ENCODE measurements at regions not wholly inside any gene's neighbourhood (a gene's known extent, or its start where the extent isn't known, plus 50 kb on each side); places are given as distances from the start of the nearest gene placed in this dataset.
"Not testable (repeated sequence)": the region's sequence is repeated elsewhere in the genome, so short reads cannot be mapped to it uniquely, and the experiment has no call there.

DNA sequence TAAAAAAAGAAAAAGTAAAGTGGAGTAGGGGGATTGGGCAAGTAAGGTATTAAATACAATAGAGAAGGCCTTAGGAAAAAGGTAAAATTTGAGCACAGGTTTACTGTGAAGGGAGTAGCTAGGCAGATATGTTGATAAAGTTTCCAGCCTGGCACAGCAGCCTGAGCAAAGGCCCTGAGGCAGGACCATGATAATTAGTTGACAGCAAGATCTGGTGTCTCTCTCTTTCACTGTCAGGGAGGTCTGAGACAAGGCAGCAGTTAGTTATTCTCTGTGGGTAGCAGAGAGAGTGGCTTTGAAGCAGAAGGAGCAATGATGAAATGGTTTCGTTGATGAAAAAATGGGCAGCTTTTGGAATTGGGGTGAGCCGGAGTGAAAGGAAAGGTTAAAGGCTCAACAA is 119.5 kb downstream of the KDR start:
- no peak overlapping the region for H3K27ac Mint-ChIP-seq
- H3K4me3 Mint-ChIP-seq, result no peak overlapping the region
- peaks cover 6% of the 10 kb centered on the region for H3K4me1 Mint-ChIP-seq
- H3K9me3 Mint-ChIP-seq, result peaks cover 6% of the 10 kb centered on the region
- TF ChIP-seq, protein P1, sequence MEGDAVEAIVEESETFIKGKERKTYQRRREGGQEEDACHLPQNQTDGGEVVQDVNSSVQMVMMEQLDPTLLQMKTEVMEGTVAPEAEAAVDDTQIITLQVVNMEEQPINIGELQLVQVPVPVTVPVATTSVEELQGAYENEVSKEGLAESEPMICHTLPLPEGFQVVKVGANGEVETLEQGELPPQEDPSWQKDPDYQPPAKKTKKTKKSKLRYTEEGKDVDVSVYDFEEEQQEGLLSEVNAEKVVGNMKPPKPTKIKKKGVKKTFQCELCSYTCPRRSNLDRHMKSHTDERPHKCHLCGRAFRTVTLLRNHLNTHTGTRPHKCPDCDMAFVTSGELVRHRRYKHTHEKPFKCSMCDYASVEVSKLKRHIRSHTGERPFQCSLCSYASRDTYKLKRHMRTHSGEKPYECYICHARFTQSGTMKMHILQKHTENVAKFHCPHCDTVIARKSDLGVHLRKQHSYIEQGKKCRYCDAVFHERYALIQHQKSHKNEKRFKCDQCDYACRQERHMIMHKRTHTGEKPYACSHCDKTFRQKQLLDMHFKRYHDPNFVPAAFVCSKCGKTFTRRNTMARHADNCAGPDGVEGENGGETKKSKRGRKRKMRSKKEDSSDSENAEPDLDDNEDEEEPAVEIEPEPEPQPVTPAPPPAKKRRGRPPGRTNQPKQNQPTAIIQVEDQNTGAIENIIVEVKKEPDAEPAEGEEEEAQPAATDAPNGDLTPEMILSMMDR (IDR thresholded peaks at IDR 0.05; ENCODE audit: unreplicated experiment in 3 of 3), result no peak
- no peaks in the 10 kb centered on the region for H3K36me3 Mint-ChIP-seq (ENCODE audit: low read depth)
- H3K27me3 Mint-ChIP-seq (ENCODE audit: low read depth), result peaks cover 16% of the 10 kb centered on the region

DNA sequence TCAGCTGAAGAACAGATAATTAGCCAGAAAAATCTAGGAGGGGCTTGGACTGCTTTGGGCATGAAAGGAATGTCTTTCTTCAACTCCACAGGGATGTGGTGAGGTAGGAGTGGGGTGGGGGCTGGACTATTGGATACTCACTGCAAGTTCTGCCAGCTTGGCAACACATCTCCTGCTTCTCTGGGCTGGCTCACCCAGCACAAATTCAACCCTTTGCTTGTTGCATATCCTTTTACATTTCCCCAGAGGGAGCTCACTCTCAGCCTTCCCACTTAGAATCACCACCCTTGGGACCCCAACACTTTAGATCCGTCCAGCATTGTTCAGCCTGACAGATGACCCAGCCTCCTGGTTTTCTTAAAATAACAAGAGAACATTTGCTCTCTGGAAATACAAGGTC is 120.6 kb downstream of the KDR start:
- Mint-ChIP-seq H3K4me3 (no peak overlapping the region), H3K4me1 (peaks cover 6% of the 10 kb centered on the region)

DNA sequence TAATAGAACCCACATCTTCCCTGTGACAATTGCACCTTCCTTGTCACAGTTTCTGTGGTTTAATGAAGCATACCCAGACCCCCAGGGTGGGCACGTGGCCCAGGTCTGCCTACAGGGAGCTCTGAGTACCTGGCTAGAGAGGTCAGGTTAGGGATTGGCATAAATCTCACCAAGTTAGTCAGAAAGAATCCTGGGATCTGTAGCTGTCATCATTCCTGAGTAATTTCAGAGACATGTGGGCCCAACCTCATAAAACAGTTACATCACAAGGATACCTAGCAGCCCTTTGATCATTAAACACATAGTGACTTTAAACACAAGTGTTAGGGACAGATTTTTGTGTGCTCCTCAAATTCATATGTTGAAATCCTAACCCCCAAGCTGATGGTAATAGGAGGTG is 123.0 kb downstream of the KDR start:
- H3K4me3 Mint-ChIP-seq, result no peak overlapping the region
- H3K27ac Mint-ChIP-seq, result no peak overlapping the region
- TF ChIP-seq, protein P1 (IDR thresholded peaks at IDR 0.05; ENCODE audit: unreplicated experiment in 3 of 3), result no peak
- H3K4me1 Mint-ChIP-seq, result peaks cover 6% of the 10 kb centered on the region
- no peaks in the 10 kb centered on the region for H3K36me3 Mint-ChIP-seq (ENCODE audit: low read depth)
- H3K27me3 Mint-ChIP-seq (ENCODE audit: low read depth), result peaks cover 6% of the 10 kb centered on the region
- no peaks in the 10 kb centered on the region for H3K9me3 Mint-ChIP-seq

More for the DNA sequence above, 120.6 kb downstream of the KDR start:
- Mint-ChIP-seq H3K36me3 (ENCODE audit: low read depth) (no peaks in the 10 kb centered on the region), H3K27ac (peak overlapping the region in 2 of 3 experiments; percentile 34 to 50), H3K9me3 (peaks cover 4% of the 10 kb centered on the region), H3K27me3 (ENCODE audit: low read depth) (peaks cover 11% of the 10 kb centered on the region)
- TF ChIP-seq, protein P1 (IDR thresholded peaks at IDR 0.05; ENCODE audit: unreplicated experiment in 3 of 3), result no peak

DNA sequence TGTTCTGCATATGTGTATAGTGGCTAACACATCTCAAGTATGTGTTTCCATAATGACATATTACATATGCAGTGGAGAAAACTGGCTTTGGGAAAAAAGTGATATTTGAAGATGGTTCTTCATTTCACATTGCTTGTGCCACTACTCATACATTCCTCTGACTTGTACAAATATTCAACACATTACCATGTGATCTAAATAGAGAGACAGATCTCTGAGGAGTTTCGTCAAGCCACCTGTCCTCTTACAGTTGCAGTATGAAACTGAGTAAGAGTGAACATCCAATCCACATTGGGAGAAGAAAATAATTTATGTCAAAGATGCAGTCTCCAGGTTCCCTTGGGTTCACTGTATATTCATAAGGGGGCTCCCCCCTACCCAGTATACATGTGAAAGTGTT is 123.9 kb downstream of the KDR start:
- Mint-ChIP-seq H3K9me3 (no peaks in the 10 kb centered on the region), H3K27ac (no peak overlapping the region), H3K4me3 (no peak overlapping the region), H3K4me1 (peaks cover 6% of the 10 kb centered on the region), H3K27me3 (ENCODE audit: low read depth) (peaks cover 6% of the 10 kb centered on the region), H3K36me3 (ENCODE audit: low read depth) (no peaks in the 10 kb centered on the region)
- TF ChIP-seq, protein P1 (IDR thresholded peaks at IDR 0.05; ENCODE audit: unreplicated experiment in 3 of 3), result no peak

DNA sequence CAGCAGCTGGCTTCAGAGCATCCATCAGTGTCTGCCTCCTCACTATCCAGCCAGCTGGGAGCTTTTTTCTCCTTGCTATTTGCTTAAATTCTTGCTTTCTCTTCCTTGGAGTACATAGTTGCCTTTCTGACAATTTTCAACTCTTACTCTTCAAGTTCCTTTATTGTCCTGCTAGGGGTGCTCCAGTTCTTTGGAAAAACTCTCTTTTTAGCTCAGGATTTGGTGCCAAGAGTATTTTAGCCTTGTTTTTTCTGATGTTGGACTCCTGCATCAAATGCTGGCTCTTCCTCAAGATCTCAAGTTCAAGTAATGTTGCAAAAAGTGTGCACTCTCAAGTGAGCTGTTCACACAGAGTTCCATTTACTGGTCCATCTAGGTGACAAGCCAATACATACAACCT is 126.4 kb downstream of the KDR start:
- Mint-ChIP-seq H3K36me3 (ENCODE audit: low read depth) (no peaks in the 10 kb centered on the region), H3K27me3 (ENCODE audit: low read depth) (no peaks in the 10 kb centered on the region), H3K4me1 (no peaks in the 10 kb centered on the region), H3K9me3 (no peaks in the 10 kb centered on the region), H3K4me3 (no peak overlapping the region), H3K27ac (peak overlapping the region in 2 of 3 experiments; percentile 4 to 18)
- TF ChIP-seq, protein P1 (IDR thresholded peaks at IDR 0.05; ENCODE audit: unreplicated experiment in 3 of 3), result peak; percentile 41 to 44 (median 44)

DNA sequence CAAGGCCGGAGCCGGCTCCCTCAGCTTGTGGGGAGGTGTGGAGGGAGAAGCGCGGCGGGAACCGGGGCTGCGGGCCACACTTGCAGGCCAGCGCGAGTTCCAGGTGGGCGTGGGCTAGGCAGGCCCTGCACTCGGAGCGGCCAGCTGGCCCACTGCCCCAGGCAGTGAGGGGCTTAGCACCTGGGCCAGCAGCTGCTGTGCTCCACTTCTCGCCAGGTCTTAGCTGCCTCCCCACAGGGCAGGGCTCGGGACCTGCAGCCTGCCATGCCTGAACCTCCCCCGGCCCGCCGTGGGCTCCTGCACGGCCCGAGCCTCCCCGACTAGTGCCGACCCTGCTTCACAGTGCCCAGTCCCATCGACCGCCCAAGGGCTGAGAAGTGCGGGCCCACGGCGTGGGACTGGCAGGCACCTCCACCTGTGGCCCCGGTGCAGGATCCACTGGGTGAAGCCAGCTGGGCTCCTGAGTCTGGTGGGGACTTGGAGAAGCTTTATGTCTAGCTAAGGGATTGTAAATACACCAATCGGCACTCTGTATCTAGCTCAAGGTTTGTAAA is 131.8 kb downstream of the KDR start:
- H3K4me3 Mint-ChIP-seq; H3K4me1 Mint-ChIP-seq; H3K27me3 Mint-ChIP-seq (ENCODE audit: low read depth); H3K36me3 Mint-ChIP-seq (ENCODE audit: low read depth); H3K27ac Mint-ChIP-seq: not testable (repeated sequence)
- peaks cover 25% of the 10 kb centered on the region for H3K9me3 Mint-ChIP-seq

Data from nephron (organoid).